GM12874 (cell line): ENCODE measurements at regions not wholly inside any gene's neighbourhood (a gene's known extent, or its start where the extent isn't known, plus 50 kb on each side); places are given as distances from the start of the nearest gene placed in this dataset.

ENCODE experiments used
- CTCF ChIP-seq: IDR thresholded peaks from 2 replicates; pipeline ENCODE4 v1.5.1; 2011; ENCODE audit warnings: low read depth, mild to moderate bottlenecking, control low read depth, low read length, moderate library complexity; ENCODE audit not compliant: insufficient read depth

GRCh38 chr5:12320331-12320730 lies 416.1 kb upstream of the CTNND2 start:
- no peak for TF ChIP-seq CTCF

GRCh38 chr5:12316812-12317211 lies 412.6 kb upstream of the CTNND2 start:
- no peak for TF ChIP-seq CTCF

- TF ChIP-seq CTCF = no peak
Observed at GRCh38 chr5:12315461-12315860, 411.2 kb upstream of the CTNND2 start.

- TF ChIP-seq CTCF = no peak
Observed at GRCh38 chr5:12313602-12314001, 409.4 kb upstream of the CTNND2 start.

GRCh38 chr5:12312343-12312742 lies 408.1 kb upstream of the CTNND2 start:
- no peak for TF ChIP-seq CTCF

GRCh38 chr5:12294151-12294550 lies 389.9 kb upstream of the CTNND2 start:
- no peak for TF ChIP-seq CTCF

GRCh38 chr5:12292610-12293204 lies 388.5 kb upstream of the CTNND2 start:
- peak; percentile 18; the same call in 1 of the 2 replicates for TF ChIP-seq CTCF
